Renal pelvis (tissue), 1 donor: ENCODE measurements at regions not wholly inside any gene's neighbourhood (a gene's known extent, or its start where the extent isn't known, plus 50 kb on each side); places are given as distances from the start of the nearest gene placed in this dataset.

Source experiments
- DNase-seq: peaks from one replicate; pipeline ENCODE4 v3.0.0-alpha.2; 2013

- no peak for DNase-seq
These were observed 60.6 kb upstream of the CD34 start for GRCh38 chr1:207971331-207972219.

- DNase-seq, result no peak
These were observed 59.7 kb upstream of the CD34 start for GRCh38 chr1:207970329-207971233.

- no peak for DNase-seq
These were observed 58.6 kb upstream of the CD34 start for GRCh38 chr1:207969528-207969927.

- DNase-seq, result no peak
These were observed 57.6 kb upstream of the CD34 start for GRCh38 chr1:207968521-207969009.

- no peak for DNase-seq
These were observed 56.8 kb upstream of the CD34 start for GRCh38 chr1:207967703-207968102.

- DNase-seq, result no peak
These were observed 55.6 kb upstream of the CD34 start for GRCh38 chr1:207966521-207966920.

- no peak for DNase-seq
These were observed 54.8 kb upstream of the CD34 start for GRCh38 chr1:207965392-207966387.

- DNase-seq, result no peak
These were observed 53.5 kb upstream of the CD34 start for GRCh38 chr1:207964195-207964966.

GRCh38 chr1:207963427-207964194 is 52.7 kb upstream of the CD34 start:
- peak; percentile 89 for DNase-seq

GRCh38 chr1:207962716-207963426 is 51.9 kb upstream of the CD34 start:
- DNase-seq, result no peak
